GM12878 (cell line): ENCODE measurements at regions not wholly inside any gene's neighbourhood (a gene's known extent, or its start where the extent isn't known, plus 50 kb on each side); places are given as distances from the start of the nearest gene placed in this dataset.
A peak's percentile ranks its signal among the peaks of the same experiment; 100 is the strongest.

ENCODE experiments used
- BACH1 ChIP-seq: fragments of 450-650 bp; IDR thresholded peaks from 2 replicates; pipeline ENCODE4 v1.6.1; 2017; ENCODE audit warnings: mild to moderate bottlenecking, borderline replicate concordance
- BHLHE40 ChIP-seq, 2 experiments: fragments of 450-650 bp in 1 of 2; IDR thresholded peaks; 2 replicates each; pipeline ENCODE4 v1.6.1; 2011 to 2017; ENCODE audit warnings: low read depth in 2 of 2, borderline replicate concordance in 1 of 2, improper control_type of control experiment in 1 of 2, low read length in 1 of 2, mild to moderate bottlenecking in 1 of 2
- EZH2 ChIP-seq: IDR thresholded peaks from 2 replicates; pipeline ENCODE4 v1.6.1; 2012; ENCODE audit warnings: low read depth, mild to moderate bottlenecking, control low read depth, inconsistent platforms, low read length, borderline replicate concordance; ENCODE audit not compliant: control insufficient read depth
- NR2C1 ChIP-seq: fragments of 450-650 bp; IDR thresholded peaks from 2 replicates; pipeline ENCODE4 v1.6.1; 2017; ENCODE audit warnings: antibody characterized with exemption, mild to moderate bottlenecking, moderate library complexity
- POLR2A ChIP-seq: IDR thresholded peaks from 2 replicates; pipeline ENCODE4 v1.6.1; 2011; ENCODE audit warnings: low read depth, mild to moderate bottlenecking, low read length
- POLR2AphosphoS2 ChIP-seq: IDR thresholded peaks from 2 replicates; pipeline ENCODE4 v1.6.1; 2011; ENCODE audit warnings: low read depth, mild to moderate bottlenecking, low read length, improper control_type of control experiment, moderate library complexity
- POLR2AphosphoS5 ChIP-seq: IDR thresholded peaks from 2 replicates; pipeline ENCODE4 v1.6.1; 2011; ENCODE audit warnings: mild to moderate bottlenecking, low read length, inconsistent platforms
- RAD51 ChIP-seq: fragments of 450-650 bp; IDR thresholded peaks from 2 replicates; pipeline ENCODE4 v1.6.1; 2016; ENCODE audit warnings: moderate library complexity, mild to moderate bottlenecking, inconsistent platforms
- SREBF1 ChIP-seq: IDR thresholded peaks from 2 replicates; pipeline ENCODE4 v1.6.1; 2012; ENCODE audit warnings: mild to moderate bottlenecking, low read length
- TF ChIP-seq, protein P1 (sequence below): IDR thresholded peaks from 2 replicates; pipeline ENCODE4 v1.6.1; 2012; ENCODE audit warnings: low read depth, low read length, improper control_type of control experiment
- TF ChIP-seq, protein P2 (sequence below), 3 experiments: IDR thresholded peaks in 2 of 3; conservative IDR thresholded peaks in 1 of 3; 2 replicates each; pipeline ENCODE4 v1.5.1; 2011; ENCODE audit warnings: low read depth in 3 of 3, low read length in 3 of 3, mild to moderate bottlenecking in 3 of 3, control low read depth in 2 of 3, moderate library complexity in 2 of 3, inconsistent platforms in 1 of 3, mixed read lengths in 1 of 3; ENCODE audit not compliant: control insufficient read depth in 2 of 3, insufficient read depth in 1 of 3; ENCODE audit errors: extremely low read depth in 1 of 3

DNA sequence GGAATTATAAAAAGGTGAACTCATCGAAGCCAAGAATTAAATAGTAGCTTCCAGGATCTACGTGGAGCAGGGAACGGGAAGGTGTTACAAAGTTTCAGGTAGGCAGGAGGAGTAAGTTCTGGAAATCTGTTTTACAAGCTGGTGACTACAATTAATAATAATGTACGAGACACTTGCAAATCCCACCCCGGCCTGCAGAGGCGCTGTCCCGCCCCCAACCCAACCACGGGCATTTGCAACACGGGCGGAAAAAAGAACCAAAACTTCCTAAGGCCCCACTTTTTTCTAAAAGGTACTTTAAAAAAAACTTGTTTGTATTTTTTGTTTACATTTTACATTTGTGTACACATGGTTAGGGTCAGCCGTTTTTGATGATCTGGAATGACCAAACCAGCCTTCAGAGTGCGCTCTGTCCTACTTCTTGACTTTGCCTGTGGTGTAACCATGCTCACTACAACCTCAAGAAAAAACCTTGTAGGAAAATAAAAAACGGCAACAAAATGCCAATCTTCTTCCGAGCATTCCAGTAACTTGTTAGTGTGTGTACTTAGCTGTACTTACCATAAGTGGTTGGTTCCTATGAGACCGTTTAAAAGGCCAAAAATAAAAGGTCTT is 449.6 kb upstream of the B3GAT1 start:
- TF ChIP-seq NR2C1, result no peak
- TF ChIP-seq BACH1, result no peak
- TF ChIP-seq, protein P1, sequence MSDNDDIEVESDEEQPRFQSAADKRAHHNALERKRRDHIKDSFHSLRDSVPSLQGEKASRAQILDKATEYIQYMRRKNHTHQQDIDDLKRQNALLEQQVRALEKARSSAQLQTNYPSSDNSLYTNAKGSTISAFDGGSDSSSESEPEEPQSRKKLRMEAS, result no peak
- TF ChIP-seq POLR2AphosphoS5, result no peak
- TF ChIP-seq EZH2, result no peak
- TF ChIP-seq, protein P2, sequence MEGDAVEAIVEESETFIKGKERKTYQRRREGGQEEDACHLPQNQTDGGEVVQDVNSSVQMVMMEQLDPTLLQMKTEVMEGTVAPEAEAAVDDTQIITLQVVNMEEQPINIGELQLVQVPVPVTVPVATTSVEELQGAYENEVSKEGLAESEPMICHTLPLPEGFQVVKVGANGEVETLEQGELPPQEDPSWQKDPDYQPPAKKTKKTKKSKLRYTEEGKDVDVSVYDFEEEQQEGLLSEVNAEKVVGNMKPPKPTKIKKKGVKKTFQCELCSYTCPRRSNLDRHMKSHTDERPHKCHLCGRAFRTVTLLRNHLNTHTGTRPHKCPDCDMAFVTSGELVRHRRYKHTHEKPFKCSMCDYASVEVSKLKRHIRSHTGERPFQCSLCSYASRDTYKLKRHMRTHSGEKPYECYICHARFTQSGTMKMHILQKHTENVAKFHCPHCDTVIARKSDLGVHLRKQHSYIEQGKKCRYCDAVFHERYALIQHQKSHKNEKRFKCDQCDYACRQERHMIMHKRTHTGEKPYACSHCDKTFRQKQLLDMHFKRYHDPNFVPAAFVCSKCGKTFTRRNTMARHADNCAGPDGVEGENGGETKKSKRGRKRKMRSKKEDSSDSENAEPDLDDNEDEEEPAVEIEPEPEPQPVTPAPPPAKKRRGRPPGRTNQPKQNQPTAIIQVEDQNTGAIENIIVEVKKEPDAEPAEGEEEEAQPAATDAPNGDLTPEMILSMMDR (IDR thresholded peaks at IDR 0.05 in 2 of 3, conservative IDR thresholded peaks at IDR 0.05 in 1 of 3; ENCODE audit: control insufficient read depth in 2 of 3, extremely low read depth in 1 of 3, insufficient read depth in 1 of 3, low read depth in 3 of 3, low read length in 3 of 3), result peak; percentile 7 to 49 (median 21); a peak in 3 of 6 replicates
- TF ChIP-seq POLR2A, result no peak
- TF ChIP-seq SREBF1, result no peak
- TF ChIP-seq RAD51, result no peak
- TF ChIP-seq BHLHE40 (IDR thresholded peaks at IDR 0.05; ENCODE audit: borderline replicate concordance in 1 of 2, low read depth in 2 of 2, low read length in 1 of 2), result no peak
- TF ChIP-seq POLR2AphosphoS2, result no peak
